ENCODE measurements at regions not wholly inside any gene's neighbourhood (a gene's known extent, or its start where the extent isn't known, plus 50 kb on each side); places are given as distances from the start of the nearest gene placed in this dataset.

GRCh38 chr5:8350644-8351339, 481.8 kb downstream of the MTRR start:
- TF ChIP-seq EZH2 (IDR thresholded peaks at IDR 0.05; ENCODE audit: borderline replicate concordance, low read length): no peak
- no peak for TF ChIP-seq CTCF (conservative IDR thresholded peaks at IDR 0.05 in 1 of 2, IDR thresholded peaks at IDR 0.05 in 1 of 2; ENCODE audit: extremely low read depth in 1 of 2, insufficient read depth in 1 of 2, low read depth in 1 of 2, low read length in 2 of 2)
